OCI-LY1 (cell line): ENCODE measurements at regions not wholly inside any gene's neighbourhood (a gene's known extent, or its start where the extent isn't known, plus 50 kb on each side); places are given as distances from the start of the nearest gene placed in this dataset.

ENCODE experiments used
- H2AFZ ChIP-seq: fragments of 200-600 bp; sonication (generic), shearing (Covaris generic); 2 replicates; pipeline ENCODE4 v1.6.0; 2014; ENCODE audit warnings: antibody characterized with exemption, mild to moderate bottlenecking, low read length
- H3F3A ChIP-seq: fragments of 200-600 bp; sonication (generic), shearing (Covaris generic); 2 replicates; pipeline ENCODE4 v1.6.0; 2014; ENCODE audit warnings: mild to moderate bottlenecking, antibody characterized with exemption, low read length, moderate library complexity; ENCODE audit not compliant: insufficient read depth
- H3K27ac ChIP-seq: fragments of 200-600 bp; sonication (generic); 2 replicates; pipeline ENCODE4 v1.5.1; 2014; ENCODE audit warnings: low read length, mixed run types, mild to moderate bottlenecking, low read depth; ENCODE audit not compliant: poor library complexity, severe bottlenecking
- H3K27me3 ChIP-seq: fragments of 200-600 bp; sonication (generic); 2 replicates; pipeline ENCODE4 v1.6.0; 2014; ENCODE audit warnings: antibody characterized with exemption, mild to moderate bottlenecking, low read length, moderate library complexity; ENCODE audit not compliant: insufficient read depth
- H3K36me3 ChIP-seq: fragments of 200-600 bp; sonication (generic); 2 replicates; pipeline ENCODE4 v1.6.1; 2014; ENCODE audit warnings: mild to moderate bottlenecking, antibody characterized with exemption, low read length, moderate library complexity, mixed read lengths; ENCODE audit not compliant: insufficient read depth
- H3K4me1 ChIP-seq: fragments of 200-600 bp; sonication (generic); 2 replicates; pipeline ENCODE4 v1.5.1; 2014; ENCODE audit warnings: mild to moderate bottlenecking, low read length, moderate library complexity; ENCODE audit not compliant: insufficient read depth, severe bottlenecking
- H3K4me2 ChIP-seq: fragments of 200-600 bp; sonication (generic), shearing (Covaris generic); 2 replicates; pipeline ENCODE4 v1.6.1; 2014; ENCODE audit warnings: low read length
- H3K4me3 ChIP-seq: fragments of 200-600 bp; sonication (generic); 2 replicates; pipeline ENCODE4 v1.5.1; 2014; ENCODE audit warnings: low read length, low read depth, mild to moderate bottlenecking, mixed read lengths; ENCODE audit not compliant: poor library complexity, severe bottlenecking
- H3K79me2 ChIP-seq: fragments of 200-600 bp; shearing (Covaris generic); 2 replicates; pipeline ENCODE4 v1.6.1; 2016; ENCODE audit warnings: mixed run types, low read length, mixed read lengths; ENCODE audit not compliant: insufficient read depth
- H3K9ac ChIP-seq: fragments of 200-600 bp; sonication (generic), shearing (Covaris generic); 2 replicates; pipeline ENCODE4 v1.6.1; 2014; ENCODE audit warnings: mild to moderate bottlenecking, low read length, mixed read lengths
- H3K9me2 ChIP-seq: fragments of 200-600 bp; sonication (generic), shearing (Covaris generic); 2 replicates; pipeline ENCODE4 v1.6.1; 2014; ENCODE audit warnings: low read depth, mild to moderate bottlenecking, low read length, mixed read lengths
- H3K9me3 ChIP-seq: fragments of 200-600 bp; shearing (Covaris generic); 2 replicates; pipeline ENCODE4 v1.6.1; 2014; ENCODE audit warnings: low read length, mixed read lengths
- H4K20me1 ChIP-seq: fragments of 200-600 bp; sonication (generic), shearing (Covaris generic); 2 replicates; pipeline ENCODE4 v1.6.0; 2016; ENCODE audit warnings: mild to moderate bottlenecking, low read length; ENCODE audit not compliant: insufficient read depth
- EZH2 ChIP-seq: fragments of 200-600 bp; sonication (generic), shearing (Covaris generic); IDR thresholded peaks from 2 replicates; pipeline ENCODE4 v1.8.0; 2017; ENCODE audit warnings: borderline replicate concordance, mixed run types, mild to moderate bottlenecking, antibody characterized with exemption, low read length, moderate library complexity, mixed read lengths
- TF ChIP-seq, protein P1 (sequence below): fragments of 200-600 bp; sonication (generic), shearing (Covaris generic); IDR thresholded peaks from 2 replicates; pipeline ENCODE4 v1.5.1; 2017; ENCODE audit warnings: mild to moderate bottlenecking, antibody characterized with exemption, low read length, moderate library complexity, mixed read lengths

DNA sequence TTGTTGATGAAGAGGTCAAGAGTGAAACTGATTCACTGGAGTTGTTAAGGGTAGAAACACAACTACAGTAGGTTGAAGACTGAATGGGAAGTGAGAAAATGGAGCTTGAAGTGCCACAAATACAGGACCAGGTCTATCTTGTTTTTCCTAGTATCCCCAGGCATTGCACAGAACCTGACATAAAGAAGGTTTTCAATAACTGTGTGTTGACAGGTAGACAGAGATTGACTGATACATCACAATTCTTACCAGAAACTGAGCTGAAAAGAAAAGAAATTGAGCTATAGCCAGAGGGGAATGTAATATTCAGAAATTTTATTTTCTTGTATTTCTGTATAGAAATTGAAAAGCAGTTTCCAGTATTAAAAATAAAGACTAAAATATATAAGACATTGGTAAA is 767.7 kb downstream of the PCDH17 start:
- H2AFZ ChIP-seq = no peak overlapping the region
- no peaks in the 10 kb centered on the region for H3K36me3 ChIP-seq
- H3K27ac ChIP-seq = no peak overlapping the region
- H3K79me2 ChIP-seq = no peaks in the 10 kb centered on the region
- no peaks in the 10 kb centered on the region for H3K27me3 ChIP-seq
- no peak overlapping the region for H3K4me2 ChIP-seq
- H4K20me1 ChIP-seq = no peaks in the 10 kb centered on the region
- no peaks in the 10 kb centered on the region for H3F3A ChIP-seq
- no peaks in the 10 kb centered on the region for H3K4me1 ChIP-seq
- no peaks in the 10 kb centered on the region for H3K9me2 ChIP-seq
- no peak overlapping the region for H3K4me3 ChIP-seq
- no peak overlapping the region for H3K9ac ChIP-seq
- H3K9me3 ChIP-seq = no peaks in the 10 kb centered on the region
- TF ChIP-seq, protein P1, sequence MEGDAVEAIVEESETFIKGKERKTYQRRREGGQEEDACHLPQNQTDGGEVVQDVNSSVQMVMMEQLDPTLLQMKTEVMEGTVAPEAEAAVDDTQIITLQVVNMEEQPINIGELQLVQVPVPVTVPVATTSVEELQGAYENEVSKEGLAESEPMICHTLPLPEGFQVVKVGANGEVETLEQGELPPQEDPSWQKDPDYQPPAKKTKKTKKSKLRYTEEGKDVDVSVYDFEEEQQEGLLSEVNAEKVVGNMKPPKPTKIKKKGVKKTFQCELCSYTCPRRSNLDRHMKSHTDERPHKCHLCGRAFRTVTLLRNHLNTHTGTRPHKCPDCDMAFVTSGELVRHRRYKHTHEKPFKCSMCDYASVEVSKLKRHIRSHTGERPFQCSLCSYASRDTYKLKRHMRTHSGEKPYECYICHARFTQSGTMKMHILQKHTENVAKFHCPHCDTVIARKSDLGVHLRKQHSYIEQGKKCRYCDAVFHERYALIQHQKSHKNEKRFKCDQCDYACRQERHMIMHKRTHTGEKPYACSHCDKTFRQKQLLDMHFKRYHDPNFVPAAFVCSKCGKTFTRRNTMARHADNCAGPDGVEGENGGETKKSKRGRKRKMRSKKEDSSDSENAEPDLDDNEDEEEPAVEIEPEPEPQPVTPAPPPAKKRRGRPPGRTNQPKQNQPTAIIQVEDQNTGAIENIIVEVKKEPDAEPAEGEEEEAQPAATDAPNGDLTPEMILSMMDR = no peak
- TF ChIP-seq EZH2 = no peak

DNA sequence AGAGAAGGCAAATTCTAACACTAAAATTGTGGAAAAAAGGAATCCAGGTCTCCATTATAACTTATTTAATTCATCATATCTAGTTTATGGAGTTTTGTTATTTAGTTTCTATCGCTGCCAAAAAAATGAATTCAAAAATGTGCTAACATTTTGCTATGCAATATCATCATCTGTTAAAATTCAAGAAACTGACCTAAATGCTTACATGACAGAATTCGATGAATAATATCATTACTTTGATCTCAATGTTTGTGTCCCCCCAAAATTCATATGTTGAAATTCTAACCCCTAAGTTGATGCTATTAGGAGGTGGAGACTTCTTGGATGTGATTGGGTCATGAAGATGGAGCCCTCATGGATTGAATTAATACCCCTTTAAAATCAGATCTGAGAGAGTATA is 775.0 kb downstream of the PCDH17 start:
- H4K20me1 ChIP-seq = no peaks in the 10 kb centered on the region
- no peak overlapping the region for H3K4me3 ChIP-seq
- H2AFZ ChIP-seq = no peak overlapping the region
- no peaks in the 10 kb centered on the region for H3K79me2 ChIP-seq
- H3K9ac ChIP-seq = no peak overlapping the region
- no peak overlapping the region for H3K4me2 ChIP-seq
- H3F3A ChIP-seq = no peaks in the 10 kb centered on the region
- no peaks in the 10 kb centered on the region for H3K9me3 ChIP-seq
- no peaks in the 10 kb centered on the region for H3K36me3 ChIP-seq
- H3K27ac ChIP-seq = no peak overlapping the region
- no peaks in the 10 kb centered on the region for H3K9me2 ChIP-seq
- no peaks in the 10 kb centered on the region for H3K27me3 ChIP-seq
- TF ChIP-seq, protein P1 = no peak
- no peak for TF ChIP-seq EZH2
- H3K4me1 ChIP-seq = no peaks in the 10 kb centered on the region

DNA sequence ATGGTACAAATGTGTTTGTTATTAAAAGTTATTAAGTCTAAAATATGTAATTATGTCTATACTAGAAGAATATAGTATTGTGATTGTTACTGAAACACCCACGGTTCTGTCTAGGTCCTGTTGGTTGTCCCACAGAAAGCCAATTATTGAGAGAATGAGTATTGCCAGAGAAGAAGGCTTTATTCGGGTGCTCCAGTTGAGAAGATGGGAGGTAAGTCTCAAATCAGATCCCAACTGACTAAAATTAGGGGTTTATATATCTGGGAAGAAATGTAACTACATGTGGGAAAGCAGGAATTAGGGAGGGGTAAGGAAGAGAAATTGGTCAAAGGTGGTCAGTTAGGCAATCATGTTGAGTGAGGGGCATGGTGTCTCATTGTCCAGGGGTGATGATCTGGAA is 798.4 kb downstream of the PCDH17 start:
- Histone ChIP-seq H2AFZ (no peak overlapping the region), H3K79me2 (no peaks in the 10 kb centered on the region), H3K4me3 (no peak overlapping the region), H3K9me3 (0 out of 2 replicates have a peak, but pooled peaks cover 3% of the 10 kb centered on the region), H4K20me1 (no peaks in the 10 kb centered on the region), H3K4me2 (no peak overlapping the region), H3K36me3 (no peaks in the 10 kb centered on the region), H3K9ac (no peak overlapping the region), H3K27ac (no peak overlapping the region), H3K4me1 (no peaks in the 10 kb centered on the region), H3F3A (no peaks in the 10 kb centered on the region), H3K27me3 (no peaks in the 10 kb centered on the region), H3K9me2 (no peaks in the 10 kb centered on the region)
- TF ChIP-seq, protein P1 = no peak
- no peak for TF ChIP-seq EZH2
